Common myeloid progenitor, CD34-positive (primary cell): ENCODE measurements at regions not wholly inside any gene's neighbourhood (a gene's known extent, or its start where the extent isn't known, plus 50 kb on each side); places are given as distances from the start of the nearest gene placed in this dataset.

Experiments used
- CTCF ChIA-PET: fragments of 350-600 bp; sonication (Branson Sonifier 250); formaldehyde crosslinking; loops from one replicate; lab custom pipeline; 2021; ENCODE audit warnings: antibody characterized with exemption; lab: Charles Lee
- POLR2A ChIA-PET: fragments of 350-600 bp; sonication (Branson Sonifier 250); formaldehyde crosslinking; loops from one replicate; lab custom pipeline; 2021; ENCODE audit warnings: antibody characterized with exemption; lab: Charles Lee
- DNase-seq, 3 donors: peaks; one replicate each; pipeline versions ENCODE4 v3.0.0 to v3.0.0-alpha.2; 2013
- H3K27ac ChIP-seq, 2 experiments: 1 replicate in 1 of 2; 2 replicates in 1 of 2; pipeline ENCODE4 v1.7.0; 2013; ENCODE audit warnings: inconsistent platforms in 2 of 2, low read length in 2 of 2, mild to moderate bottlenecking in 2 of 2, low read depth in 1 of 2, moderate library complexity in 1 of 2; ENCODE audit not compliant: severe bottlenecking in 2 of 2, insufficient read depth in 1 of 2, poor library complexity in 1 of 2
- H3K27me3 ChIP-seq, 5 experiments: replicated peaks in 2 of 5; 1 replicate in 3 of 5; 2 replicates in 2 of 5; pipeline versions ENCODE4 v1.6.1 to v1.7.0; 2013; ENCODE audit warnings: low read length in 4 of 5, mild to moderate bottlenecking in 2 of 5, moderate library complexity in 2 of 5, inconsistent platforms in 1 of 5; ENCODE audit not compliant: insufficient read depth in 5 of 5, control insufficient read depth in 4 of 5
- H3K36me3 ChIP-seq, 4 experiments: 1 replicate in 2 of 4; 2 replicates in 2 of 4; pipeline versions ENCODE4 v1.6.1 to v1.7.0; 2013; ENCODE audit warnings: low read length in 3 of 4, control low read depth in 1 of 4, mild to moderate bottlenecking in 1 of 4; ENCODE audit not compliant: control insufficient read depth in 4 of 4, insufficient read depth in 4 of 4
- H3K4me1 ChIP-seq, 4 experiments: 1 replicate in 3 of 4; 2 replicates in 1 of 4; pipeline versions ENCODE4 v1.6.1 to v1.7.1; 2013; ENCODE audit warnings: low read length in 3 of 4, mild to moderate bottlenecking in 3 of 4, control low read depth in 1 of 4, inconsistent platforms in 1 of 4, moderate library complexity in 1 of 4; ENCODE audit not compliant: control insufficient read depth in 4 of 4, insufficient read depth in 4 of 4; ENCODE audit errors: control extremely low read depth in 1 of 4
- H3K4me3 ChIP-seq, 7 experiments: 1 replicate in 4 of 7; 2 replicates in 3 of 7; pipeline versions ENCODE4 v1.5.1 to v1.7.0; 2013; ENCODE audit warnings: mild to moderate bottlenecking in 7 of 7, low read length in 6 of 7, moderate library complexity in 6 of 7, inconsistent platforms in 2 of 7, low read depth in 2 of 7, control low read depth in 1 of 7; ENCODE audit not compliant: insufficient read depth in 4 of 7, control insufficient read depth in 1 of 7; ENCODE audit errors: extremely low read depth in 1 of 7
- H3K9me3 ChIP-seq, 5 experiments: 1 replicate in 4 of 5; 2 replicates in 1 of 5; pipeline versions ENCODE4 v1.6.1 to v1.7.1; 2013; ENCODE audit warnings: low read length in 4 of 5, mild to moderate bottlenecking in 2 of 5, inconsistent platforms in 1 of 5, low read depth in 1 of 5, moderate library complexity in 1 of 5; ENCODE audit not compliant: control insufficient read depth in 4 of 5, insufficient read depth in 2 of 5; ENCODE audit errors: control extremely low read depth in 1 of 5
- WGBS: methylation state at CpG from one replicate; pipeline ENCODE4 v1.1.5; 2013; ENCODE audit not compliant: insufficient coverage; 5-methylcytosine and 5-hydroxymethylcytosine counted together

GRCh38 chr20:48205281-48205782, 420.1 kb upstream of the SULF2 start:
- ChIA-PET CTCF (no interaction called here), POLR2A (no interaction called here)
- Histone ChIP-seq H3K4me1 (no peaks in the 10 kb centered on the region), H3K27me3 (peaks cover 0 to 11% (median 0%) of the 10 kb centered on the region in 5 experiments), H3K36me3 (no peaks in the 10 kb centered on the region), H3K4me3 (no peak overlapping the region), H3K27ac (no peak overlapping the region), H3K9me3 (no peaks in the 10 kb centered on the region)
- 97% methylated on average over 4 of the region's 5 CpGs for WGBS
- no peak for DNase-seq

GRCh38 chr20:48204499-48204898, 419.2 kb upstream of the SULF2 start:
- WGBS = 95% methylated on average over 7 of the region's 9 CpGs
- H3K4me1 ChIP-seq = no peaks in the 10 kb centered on the region
- POLR2A ChIA-PET = no interaction called here

GRCh38 chr20:48203252-48203651, 418.0 kb upstream of the SULF2 start:
- ChIA-PET CTCF (no interaction called here), POLR2A (no interaction called here)
- DNase-seq = no peak
- Histone ChIP-seq H3K9me3 (no peaks in the 10 kb centered on the region), H3K27ac (no peak overlapping the region), H3K27me3 (peaks cover 0 to 4% (median 0%) of the 10 kb centered on the region in 5 experiments), H3K4me1 (no peaks in the 10 kb centered on the region), H3K4me3 (no peak overlapping the region), H3K36me3 (no peaks in the 10 kb centered on the region)
- 58% methylated on average over 6 of the region's 6 CpGs for WGBS

More at GRCh38 chr20:48204499-48204898, 419.2 kb upstream of the SULF2 start:
- no peaks in the 10 kb centered on the region for H3K36me3 ChIP-seq
- no peaks in the 10 kb centered on the region for H3K9me3 ChIP-seq
- no peak overlapping the region for H3K27ac ChIP-seq
- CTCF ChIA-PET = no interaction called here
- no peak overlapping the region for H3K4me3 ChIP-seq
- no peak for DNase-seq
- peaks cover 0 to 9% (median 0%) of the 10 kb centered on the region in 5 experiments for H3K27me3 ChIP-seq

GRCh38 chr20:48202334-48203113, 417.2 kb upstream of the SULF2 start:
- Histone ChIP-seq H3K27me3 (peaks cover 0 to 2% (median 0%) of the 10 kb centered on the region in 5 experiments), H3K36me3 (no peaks in the 10 kb centered on the region), H3K27ac (no peak overlapping the region), H3K4me3 (no peak overlapping the region), H3K9me3 (no peaks in the 10 kb centered on the region), H3K4me1 (no peaks in the 10 kb centered on the region)
- WGBS = 76% methylated on average over 9 of the region's 19 CpGs
- ChIA-PET CTCF (no interaction called here), POLR2A (no interaction called here)
- DNase-seq = no peak

GRCh38 chr20:48201885-48202284, 416.6 kb upstream of the SULF2 start:
- H3K4me1 ChIP-seq = no peaks in the 10 kb centered on the region
- H3K27ac ChIP-seq = no peak overlapping the region
- WGBS = 85% methylated on average over 2 of the region's 5 CpGs
- H3K27me3 ChIP-seq = peaks cover 0 to 2% (median 0%) of the 10 kb centered on the region in 5 experiments
- DNase-seq = no peak
- ChIA-PET CTCF (no interaction called here), POLR2A (no interaction called here)
- H3K9me3 ChIP-seq = no peaks in the 10 kb centered on the region
- H3K4me3 ChIP-seq = no peak overlapping the region
- H3K36me3 ChIP-seq = no peaks in the 10 kb centered on the region

- POLR2A ChIA-PET = no interaction called here
- no peaks in the 10 kb centered on the region for H3K36me3 ChIP-seq
- no peaks in the 10 kb centered on the region for H3K4me1 ChIP-seq
- H3K9me3 ChIP-seq = no peaks in the 10 kb centered on the region
- H3K27me3 ChIP-seq = peaks cover 0 to 2% (median 0%) of the 10 kb centered on the region in 5 experiments
- no peak overlapping the region for H3K27ac ChIP-seq
- WGBS = 83% methylated on average over 6 of the region's 8 CpGs
- CTCF ChIA-PET = no interaction called here
- no peak overlapping the region for H3K4me3 ChIP-seq
- DNase-seq = no peak
Observed at GRCh38 chr20:48201188-48201587, 415.9 kb upstream of the SULF2 start.

- 80% methylated on average over 6 of the region's 8 CpGs for WGBS
- POLR2A ChIA-PET = interaction anchor here (0.6 kb wide), 1 partner anchor 56 kb away, joined by 3 read pairs; no protein-coding TSS in a partner anchor
- CTCF ChIA-PET = no interaction called here
Observed at GRCh38 chr20:48198929-48199451, 413.7 kb upstream of the SULF2 start.

More at GRCh38 chr20:48198929-48199451, 413.7 kb upstream of the SULF2 start:
- no peak overlapping the region for H3K27ac ChIP-seq
- H3K36me3 ChIP-seq = no peaks in the 10 kb centered on the region
- H3K9me3 ChIP-seq = no peaks in the 10 kb centered on the region
- H3K27me3 ChIP-seq = peaks cover 0 to 2% (median 0%) of the 10 kb centered on the region in 5 experiments
- H3K4me3 ChIP-seq = no peak overlapping the region
- no peaks in the 10 kb centered on the region for H3K4me1 ChIP-seq
- DNase-seq = no peak
